Myocyte (in vitro differentiated cells): ENCODE measurements at regions not wholly inside any gene's neighbourhood (a gene's known extent, or its start where the extent isn't known, plus 50 kb on each side); places are given as distances from the start of the nearest gene placed in this dataset.
"Not testable (repeated sequence)": the region's sequence is repeated elsewhere in the genome, so short reads cannot be mapped to it uniquely, and the experiment has no call there.

Source experiments
- DNase-seq: peaks from one replicate; pipeline ENCODE4 v3.0.0-alpha.2; 2012; ENCODE audit warnings: low read depth

- peak; percentile 1 for DNase-seq
These were observed 771.3 kb downstream of the RAB28 start for GRCh38 chr4:12712648-12713339.

GRCh38 chr4:12707381-12708175 is 776.6 kb downstream of the RAB28 start:
- DNase-seq = no peak

DNA sequence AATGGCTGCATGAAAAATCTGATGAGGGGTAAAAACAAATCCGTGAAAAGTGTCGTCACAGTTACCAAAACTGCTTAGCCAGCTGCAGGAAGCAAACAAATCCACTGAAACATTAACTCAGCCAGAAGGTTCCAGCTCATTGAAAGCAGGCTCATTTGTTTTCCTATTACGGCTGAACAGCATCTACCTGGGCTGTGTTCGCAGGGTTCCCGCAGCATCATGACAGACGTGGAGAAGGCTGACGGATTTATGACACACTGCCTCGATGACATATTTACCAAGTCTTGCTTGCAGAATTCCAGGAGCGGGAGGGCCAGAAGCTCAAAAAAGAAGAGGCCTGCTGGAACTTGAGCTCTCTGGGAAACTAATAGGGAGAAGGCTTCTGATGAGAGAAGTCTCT is 781.1 kb downstream of the RAB28 start:
- no peak for DNase-seq

DNA sequence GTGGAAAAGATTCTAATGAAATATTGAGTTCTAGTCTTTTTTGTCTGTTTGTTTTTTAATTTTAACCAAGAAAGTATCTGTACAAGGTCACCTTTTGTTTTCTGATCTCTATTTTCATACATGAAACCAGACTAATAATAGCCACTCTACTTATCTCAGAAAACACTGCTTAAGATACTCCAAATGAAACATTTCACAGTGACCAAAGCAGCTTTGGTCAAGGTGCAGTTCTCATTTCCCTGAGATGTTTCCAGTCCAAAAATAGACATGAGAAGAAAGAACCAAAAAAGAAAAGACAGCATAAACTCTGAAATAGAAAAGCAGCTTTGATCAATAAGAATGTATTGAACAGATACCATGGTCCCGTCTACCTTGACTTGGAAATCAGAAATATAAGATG is 782.8 kb downstream of the RAB28 start:
- no peak for DNase-seq

DNA sequence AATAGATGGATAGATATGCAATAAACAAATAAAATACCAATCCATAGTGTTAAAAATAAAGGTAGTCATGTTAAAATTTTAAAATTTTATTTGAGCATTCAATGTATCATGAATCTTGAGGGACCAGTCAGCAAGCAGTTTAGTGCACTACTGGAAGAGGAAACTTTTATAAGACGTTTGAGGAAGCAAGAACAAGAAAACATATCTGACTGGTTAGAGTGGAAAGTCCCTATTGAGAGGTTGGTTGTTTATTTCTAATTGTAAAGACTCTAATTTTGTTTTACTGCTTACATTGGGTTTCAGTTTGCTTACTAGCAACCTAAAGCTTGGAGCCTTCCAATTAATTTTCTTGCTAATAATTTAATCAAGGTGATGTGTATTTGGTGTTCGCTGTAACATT is 786.2 kb downstream of the RAB28 start:
- no peak for DNase-seq

DNA sequence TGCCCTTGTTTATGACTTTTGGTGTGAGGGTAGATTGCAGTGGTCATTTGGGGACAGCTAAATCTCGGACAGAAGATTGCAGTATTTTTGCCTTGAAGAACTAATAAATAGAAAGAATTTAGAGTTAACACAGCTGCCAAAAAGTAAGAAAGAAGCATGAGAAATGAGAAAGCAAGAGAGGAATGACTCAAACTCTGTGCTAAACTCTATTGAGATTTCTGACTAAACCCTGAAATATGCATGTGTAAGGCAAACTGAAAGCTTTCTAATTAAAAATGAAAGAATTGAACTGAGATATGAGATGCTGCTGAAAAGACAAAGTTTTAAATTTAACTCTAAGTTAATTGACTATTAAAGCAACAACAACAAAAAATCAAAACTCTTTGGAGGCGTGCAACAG is 791.3 kb downstream of the RAB28 start:
- DNase-seq = no peak

- DNase-seq = no peak
These were observed 793.0 kb downstream of the RAB28 start for GRCh38 chr4:12691168-12691567.

- DNase-seq = no peak
These were observed 794.7 kb downstream of the RAB28 start for GRCh38 chr4:12689457-12689856.

DNA sequence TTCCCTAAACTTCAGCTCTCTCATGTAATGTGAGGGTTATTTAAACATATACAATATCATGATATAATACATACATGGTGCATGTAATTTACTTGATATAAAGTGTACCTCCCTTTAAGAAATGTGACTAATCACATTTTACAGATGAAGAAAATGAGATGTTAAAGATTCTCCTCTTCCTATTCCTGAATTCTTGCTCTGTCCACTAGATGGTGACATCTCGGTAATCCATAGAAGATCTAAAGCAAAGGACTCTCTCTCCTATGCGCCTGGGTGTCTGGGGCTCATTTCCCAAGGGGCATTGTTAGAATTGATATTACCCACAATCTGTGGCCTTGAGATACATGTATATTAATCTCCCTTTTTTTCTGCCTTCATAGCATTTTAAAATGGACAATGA is 804.9 kb downstream of the RAB28 start:
- no peak for DNase-seq

DNA sequence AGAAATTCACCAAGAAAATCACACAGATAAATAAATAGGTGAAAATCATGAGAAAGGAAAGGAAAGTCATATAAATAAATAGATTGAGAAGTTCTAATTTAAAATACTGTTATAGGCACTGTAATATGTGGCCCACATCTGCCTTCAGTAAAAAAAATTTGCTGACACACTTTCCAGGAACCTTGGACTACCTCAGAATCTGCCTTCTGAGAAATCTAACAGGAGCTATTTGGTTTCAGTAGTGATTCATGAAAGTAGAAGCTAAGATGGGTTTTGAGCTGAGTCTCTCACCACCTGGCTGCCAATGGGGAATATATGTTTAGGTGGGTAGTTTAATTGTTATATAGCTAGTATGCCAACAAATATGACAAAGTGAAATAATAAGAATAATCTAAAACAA is 810.0 kb downstream of the RAB28 start:
- DNase-seq = no peak

- no peak for DNase-seq
These were observed 811.8 kb downstream of the RAB28 start for GRCh38 chr4:12672303-12672702.

GRCh38 chr4:12658146-12658545 is 826.0 kb downstream of the RAB28 start:
- DNase-seq = no peak

DNA sequence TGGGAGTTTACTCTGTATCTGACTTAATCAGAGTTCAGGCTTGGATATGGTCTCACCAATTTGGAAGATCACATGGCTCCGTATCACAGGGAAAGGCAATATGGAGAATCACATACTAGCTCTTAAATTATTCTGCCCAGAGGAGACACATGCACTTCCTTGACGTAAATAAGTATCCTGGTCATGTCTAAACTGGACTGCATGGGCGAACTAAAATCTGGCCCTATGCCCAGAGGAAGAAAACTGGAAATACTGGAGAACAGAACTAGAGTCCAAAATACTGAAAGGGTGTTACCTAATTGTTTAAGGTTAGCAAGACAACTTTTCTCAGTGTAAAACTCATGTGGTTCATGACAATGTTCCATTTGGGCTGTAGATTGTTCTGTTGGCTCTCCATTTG is 832.3 kb downstream of the RAB28 start:
- no peak for DNase-seq

DNA sequence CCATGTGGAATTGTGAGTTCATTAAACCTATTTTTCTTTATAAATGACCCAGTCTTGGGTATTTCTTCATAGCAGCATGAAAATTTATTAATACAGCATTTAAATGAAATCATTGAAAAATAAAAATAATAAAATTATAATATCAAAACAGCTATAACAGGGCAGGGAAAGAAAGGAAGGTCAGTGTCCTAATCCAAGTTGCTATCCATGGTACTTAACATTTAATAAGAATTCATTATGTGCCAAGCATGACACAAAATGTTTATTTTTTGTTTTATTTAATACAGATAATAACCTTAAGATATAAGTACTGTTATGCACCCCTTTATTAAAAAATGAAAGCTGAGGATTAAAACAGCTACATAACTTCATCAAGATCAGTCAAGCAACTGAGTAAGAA is 838.4 kb downstream of the RAB28 start:
- no peak for DNase-seq

DNA sequence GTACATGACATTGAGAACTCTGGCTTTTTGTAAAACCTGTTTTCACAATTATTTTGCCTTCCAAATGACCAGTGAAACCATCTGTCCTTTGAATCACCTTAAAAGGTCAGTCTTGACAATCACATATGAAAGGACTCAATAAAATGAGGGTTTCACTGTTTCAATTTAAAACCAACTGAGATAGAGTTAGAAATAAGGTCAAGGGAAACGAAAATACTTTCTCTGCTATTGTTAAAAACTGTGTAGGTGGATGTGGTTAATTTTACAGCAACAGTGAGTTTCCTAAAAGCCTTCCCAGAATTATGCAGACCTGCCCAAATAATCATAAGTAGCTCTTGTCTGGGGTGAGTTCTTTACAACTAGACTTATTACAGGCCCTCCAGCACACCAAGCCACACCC is 839.9 kb downstream of the RAB28 start:
- DNase-seq = no peak

- DNase-seq = no peak
These were observed 847.9 kb downstream of the RAB28 start for GRCh38 chr4:12636191-12636590.

GRCh38 chr4:12635629-12636028 is 848.5 kb downstream of the RAB28 start:
- no peak for DNase-seq

DNA sequence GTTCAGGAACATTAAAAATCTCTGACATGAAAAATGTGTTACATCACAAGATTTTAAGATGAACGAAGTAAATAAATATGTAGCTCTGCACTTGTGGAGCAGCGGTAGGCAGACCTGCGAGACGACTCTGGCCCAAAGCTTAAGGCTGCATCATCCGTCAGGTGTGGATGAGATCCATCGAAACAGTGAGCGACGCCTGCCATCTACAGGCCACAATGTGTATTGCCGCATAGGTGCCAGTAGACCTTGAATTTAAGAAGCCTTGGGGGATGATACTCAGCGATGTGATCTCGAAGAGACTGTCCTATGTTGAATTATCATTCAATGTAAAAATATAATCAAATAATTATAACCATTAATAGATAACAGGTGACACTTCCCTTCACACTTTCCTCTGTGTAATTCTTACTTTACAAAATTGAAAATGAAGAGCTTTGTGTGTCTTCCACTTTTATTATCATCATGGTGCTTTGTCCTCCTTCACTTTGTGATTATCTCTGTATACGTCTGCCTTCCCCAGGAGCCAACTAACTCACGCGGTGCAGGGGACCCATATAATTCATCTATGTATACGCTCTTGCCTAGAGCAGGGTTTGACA is 851.0 kb downstream of the RAB28 start:
- DNase-seq = peak; percentile 61

- DNase-seq = no peak
These were observed 868.3 kb downstream of the RAB28 start for GRCh38 chr4:12615822-12616221.

DNA sequence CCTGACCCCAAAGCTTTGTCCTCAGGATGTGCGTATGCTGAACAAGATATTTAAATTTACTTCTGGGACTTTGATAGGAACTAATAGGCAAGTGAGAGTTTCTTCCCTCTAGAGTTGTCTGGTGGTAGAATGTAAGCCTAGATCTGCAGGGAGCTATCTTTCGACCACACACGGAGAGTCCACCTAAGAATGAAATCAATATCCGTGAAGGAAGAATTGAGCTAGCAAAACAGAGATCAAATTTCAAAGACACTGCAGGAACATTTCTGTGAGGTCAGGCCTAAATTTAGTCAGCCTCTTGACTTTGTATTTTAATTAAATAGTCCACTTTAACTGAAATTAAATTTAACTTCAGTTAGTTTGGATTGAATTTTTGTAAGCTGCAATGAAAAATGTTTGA is 871.3 kb downstream of the RAB28 start:
- no peak for DNase-seq

- not testable (repeated sequence) for DNase-seq
These were observed 874.8 kb downstream of the RAB28 start for GRCh38 chr4:12609212-12609875.

GRCh38 chr4:12595986-12596385 is 888.2 kb downstream of the RAB28 start:
- no peak for DNase-seq
